ENCODE measurements at regions not wholly inside any gene's neighbourhood (a gene's known extent, or its start where the extent isn't known, plus 50 kb on each side); places are given as distances from the start of the nearest gene placed in this dataset.

- no peak for DNase-seq
- Histone ChIP-seq H3K36me3 (no peaks in the 10 kb centered on the region), H3K4me3 (no peak overlapping the region), H3K9me3 (no peaks in the 10 kb centered on the region), H3K27ac (no peak overlapping the region), H3K4me1 (no peaks in the 10 kb centered on the region), H3K27me3 (peaks cover 0 to 6% (median 0%) of the 10 kb centered on the region in 4 donors)
- 73 to 89% methylated on average over 3 of the region's 3 CpGs for WGBS, 2 donors
- intact Hi-C loops (cut with DNase I), result no loop called here
- no peak for TF ChIP-seq POLR2A (IDR thresholded peaks at IDR 0.05)
- TF ChIP-seq, protein P1, sequence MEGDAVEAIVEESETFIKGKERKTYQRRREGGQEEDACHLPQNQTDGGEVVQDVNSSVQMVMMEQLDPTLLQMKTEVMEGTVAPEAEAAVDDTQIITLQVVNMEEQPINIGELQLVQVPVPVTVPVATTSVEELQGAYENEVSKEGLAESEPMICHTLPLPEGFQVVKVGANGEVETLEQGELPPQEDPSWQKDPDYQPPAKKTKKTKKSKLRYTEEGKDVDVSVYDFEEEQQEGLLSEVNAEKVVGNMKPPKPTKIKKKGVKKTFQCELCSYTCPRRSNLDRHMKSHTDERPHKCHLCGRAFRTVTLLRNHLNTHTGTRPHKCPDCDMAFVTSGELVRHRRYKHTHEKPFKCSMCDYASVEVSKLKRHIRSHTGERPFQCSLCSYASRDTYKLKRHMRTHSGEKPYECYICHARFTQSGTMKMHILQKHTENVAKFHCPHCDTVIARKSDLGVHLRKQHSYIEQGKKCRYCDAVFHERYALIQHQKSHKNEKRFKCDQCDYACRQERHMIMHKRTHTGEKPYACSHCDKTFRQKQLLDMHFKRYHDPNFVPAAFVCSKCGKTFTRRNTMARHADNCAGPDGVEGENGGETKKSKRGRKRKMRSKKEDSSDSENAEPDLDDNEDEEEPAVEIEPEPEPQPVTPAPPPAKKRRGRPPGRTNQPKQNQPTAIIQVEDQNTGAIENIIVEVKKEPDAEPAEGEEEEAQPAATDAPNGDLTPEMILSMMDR (IDR thresholded peaks at IDR 0.05), result no peak
These were observed 50.4 kb upstream of the CECR2 start for GRCh38 chr22:17318817-17319216.

DNA sequence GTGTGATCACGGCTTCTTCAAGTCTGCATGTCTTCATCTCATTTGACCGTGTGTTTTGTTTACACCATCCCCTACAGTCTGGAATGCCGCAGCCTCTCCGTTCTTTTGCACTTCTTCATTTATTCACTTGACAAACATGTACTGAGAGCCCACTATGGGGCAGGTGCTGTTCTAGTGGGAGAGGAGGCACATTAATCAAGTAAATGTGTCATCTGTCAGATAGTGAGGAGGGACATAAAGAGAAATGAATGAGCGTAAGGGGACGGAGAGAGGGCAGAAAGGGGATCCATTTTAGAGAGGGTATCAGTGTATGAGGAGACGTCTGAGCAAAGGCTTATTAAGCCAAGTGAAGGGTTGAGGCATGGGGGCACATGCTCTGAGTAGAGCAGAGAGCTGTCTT, 54.0 kb upstream of the CECR2 start:
- no peaks in the 10 kb centered on the region for H3K4me1 ChIP-seq
- no peak for TF ChIP-seq POLR2A (IDR thresholded peaks at IDR 0.05)
- TF ChIP-seq, protein P1 (IDR thresholded peaks at IDR 0.05), result no peak
- no peaks in the 10 kb centered on the region for H3K9me3 ChIP-seq
- peaks cover 0 to 10% (median 0%) of the 10 kb centered on the region in 4 donors for H3K27me3 ChIP-seq
- H3K36me3 ChIP-seq, result no peaks in the 10 kb centered on the region
- no peak overlapping the region for H3K4me3 ChIP-seq
- intact Hi-C loops (cut with DNase I), result no loop called here
- DNase-seq, result no peak
- H3K27ac ChIP-seq, result no peak overlapping the region
- 69 to 71% methylated on average over 7 of the region's 7 CpGs for WGBS, 2 donors

DNA sequence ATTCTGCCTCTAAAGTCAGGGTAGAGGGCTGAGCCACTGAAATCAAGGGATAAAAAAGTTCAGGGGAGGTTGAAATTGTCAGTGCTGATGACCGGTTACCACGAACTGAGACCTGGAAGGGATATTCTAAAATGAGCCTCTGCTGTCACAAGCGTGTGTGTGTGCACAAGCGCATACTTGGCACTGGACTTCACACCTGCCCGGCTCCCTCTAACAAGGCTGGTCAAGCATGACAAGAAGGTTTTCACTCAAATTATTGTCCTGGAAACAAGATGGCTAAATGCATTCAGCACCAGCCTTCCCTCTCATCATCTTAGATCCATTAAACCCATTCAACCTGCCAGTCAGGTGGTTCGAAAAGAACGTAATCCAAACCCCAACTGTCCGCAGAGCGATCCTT, 54.8 kb upstream of the CECR2 start:
- TF ChIP-seq, protein P1 (IDR thresholded peaks at IDR 0.05), result no peak
- TF ChIP-seq POLR2A (IDR thresholded peaks at IDR 0.05), result no peak
- Histone ChIP-seq H3K27me3 (peaks cover 0 to 10% (median 0%) of the 10 kb centered on the region in 4 donors), H3K4me1 (no peaks in the 10 kb centered on the region), H3K9me3 (no peaks in the 10 kb centered on the region), H3K4me3 (no peak overlapping the region), H3K36me3 (no peaks in the 10 kb centered on the region), H3K27ac (no peak overlapping the region)
- intact Hi-C loops (cut with DNase I), result no loop called here
- WGBS, 2 donors, result 79 to 86% methylated on average over 8 to 9 of the region's 9 CpGs
- DNase-seq, result no peak

GRCh38 chr22:17313626-17314025, 55.6 kb upstream of the CECR2 start:
- Histone ChIP-seq H3K4me1 (no peaks in the 10 kb centered on the region), H3K4me3 (no peak overlapping the region), H3K9me3 (no peaks in the 10 kb centered on the region), H3K27me3 (peaks cover 0 to 10% (median 0%) of the 10 kb centered on the region in 4 donors), H3K27ac (no peak overlapping the region), H3K36me3 (no peaks in the 10 kb centered on the region)
- intact Hi-C loops (cut with DNase I), result no loop called here
- DNase-seq, result no peak
- TF ChIP-seq, protein P1 (IDR thresholded peaks at IDR 0.05), result no peak
- no peak for TF ChIP-seq POLR2A (IDR thresholded peaks at IDR 0.05)
- WGBS, 2 donors, result 78 to 84% methylated on average over 9 to 14 of the region's 14 CpGs

GRCh38 chr22:17307566-17307965, 61.7 kb upstream of the CECR2 start:
- no peaks in the 10 kb centered on the region for H3K27me3 ChIP-seq
- no peaks in the 10 kb centered on the region for H3K9me3 ChIP-seq
- no peak overlapping the region for H3K4me3 ChIP-seq
- no peak overlapping the region for H3K27ac ChIP-seq
- H3K36me3 ChIP-seq, result no peaks in the 10 kb centered on the region
- intact Hi-C loops (cut with DNase I), result no loop called here
- DNase-seq, result no peak
- TF ChIP-seq, protein P1 (IDR thresholded peaks at IDR 0.05), result no peak
- no peak for TF ChIP-seq POLR2A (IDR thresholded peaks at IDR 0.05)
- 70 to 85% methylated on average over 6 to 9 of the region's 9 CpGs for WGBS, 2 donors
- no peaks in the 10 kb centered on the region for H3K4me1 ChIP-seq

All from esophagus squamous epithelium (tissue), 5 donors.